HepG2 (cell line): ENCODE measurements at regions not wholly inside any gene's neighbourhood (a gene's known extent, or its start where the extent isn't known, plus 50 kb on each side); places are given as distances from the start of the nearest gene placed in this dataset.

Experiments used
- ATAC-seq: fragments of 200-7000 bp; cut with Tn5 transposase; 3 replicates; pipeline ENCODE4 v1.9.1; 2020; ENCODE audit warnings: mild to moderate bottlenecking, moderate library complexity
- BruUV-seq: library from RNA; stranded (reverse); fragments of 400-500 nt; replicated peaks from 2 replicates; lab custom pipeline; 2021; lab: Mats Ljungman, UMichigan
- CTCF ChIA-PET: fragments of 300-600 bp; formaldehyde crosslinking; extraction: SDS; loops from one replicate; lab custom pipeline; 2021; ENCODE audit warnings: low total read pairs, inconsistent platforms, low intra/inter-chr PET ratio; lab: Yijun Ruan, JAX
- POLR2A ChIA-PET: fragments of 350-600 bp; sonication (Branson Sonifier 250); formaldehyde crosslinking; loops from one replicate; lab custom pipeline; 2020; ENCODE audit warnings: antibody characterized with exemption, inconsistent platforms; lab: Yijun Ruan, JAX
- DNase-seq: peaks from one replicate; pipeline ENCODE4 v3.0.0-alpha.2; 2015; ENCODE audit warnings: low spot score
- FAIRE-seq: peaks from 3 replicates; lab custom pipeline; 2011; peaks lifted over from hg19 to GRCh38; lab: Jason Lieb, UNC
- H2AFZ ChIP-seq: one replicate; pipeline ENCODE4 v1.6.1; 2011; ENCODE audit warnings: low read length, inconsistent platforms
- H3K27ac ChIP-seq: fragments of 300-600 bp; 3 replicates; pipeline ENCODE4 v1.8.0; 2011; ENCODE audit warnings: mixed run types, mild to moderate bottlenecking, mixed read lengths, low read length, inconsistent platforms; ENCODE audit not compliant: insufficient read depth; ENCODE audit errors: extremely low read length
- H3K27me3 ChIP-seq, 2 experiments: fragments of 200-600 bp in 1 of 2; 2 replicates in 1 of 2; 3 replicates in 1 of 2; pipeline versions ENCODE4 v1.6.0 to v1.8.0; 2011; ENCODE audit warnings: low read length in 2 of 2, mild to moderate bottlenecking in 2 of 2, moderate library complexity in 2 of 2, inconsistent platforms in 1 of 2; ENCODE audit not compliant: insufficient read depth in 2 of 2, control insufficient read depth in 1 of 2
- H3K36me3 ChIP-seq, 2 experiments: fragments of 200-600 bp in 1 of 2; replicated peaks in 1 of 2; 2 replicates in 1 of 2; 3 replicates in 1 of 2; pipeline versions ENCODE4 v1.5.1 to v1.8.0; 2011; ENCODE audit warnings: low read length in 2 of 2, inconsistent platforms in 1 of 2; ENCODE audit not compliant: insufficient read depth in 2 of 2, control insufficient read depth in 1 of 2
- H3K4me1 ChIP-seq: 2 replicates; pipeline ENCODE4 v1.5.1; 2012; ENCODE audit warnings: low read length, inconsistent platforms; ENCODE audit not compliant: insufficient read depth
- H3K4me2 ChIP-seq: 2 replicates; pipeline ENCODE4 v1.6.0; 2011; ENCODE audit warnings: low read depth, low read length, inconsistent platforms
- H3K4me3 ChIP-seq, 3 experiments: fragments of 200-600 bp in 1 of 3; sonication (generic), shearing (Covaris generic) in 1 of 3; replicated peaks in 1 of 3; 2 replicates each; pipeline ENCODE4 v1.5.1; 2011 to 2016; ENCODE audit warnings: low read length in 3 of 3, inconsistent platforms in 2 of 3, low read depth in 2 of 3, mild to moderate bottlenecking in 2 of 3, control low read depth in 1 of 3, mixed read lengths in 1 of 3; ENCODE audit not compliant: insufficient read depth in 1 of 3
- H3K79me2 ChIP-seq: one replicate; pipeline ENCODE4 v1.6.1; 2011; ENCODE audit warnings: low read length, inconsistent platforms; ENCODE audit not compliant: insufficient read depth
- H3K9ac ChIP-seq: 2 replicates; pipeline ENCODE4 v1.6.0; 2011; ENCODE audit warnings: mild to moderate bottlenecking, low read depth, low read length, inconsistent platforms; ENCODE audit not compliant: insufficient read depth
- H3K9me3 ChIP-seq: 2 replicates; pipeline ENCODE4 v1.5.1; 2012; ENCODE audit warnings: mild to moderate bottlenecking, low read length
- H4K20me1 ChIP-seq: 2 replicates; pipeline ENCODE4 v1.6.0; 2011; ENCODE audit warnings: inconsistent platforms, mild to moderate bottlenecking, low read length, moderate library complexity; ENCODE audit not compliant: insufficient read depth
- CAMTA2 ChIP-seq: sonication (generic); formaldehyde crosslinking; IDR thresholded peaks from 2 replicates; pipeline ENCODE4 v1.4.0; 2020; ENCODE audit warnings: mild to moderate bottlenecking, missing genetic modification reagents, borderline replicate concordance
- CREB1 ChIP-seq, 2 experiments: fragments of 450-650 bp in 1 of 2; IDR thresholded peaks; 2 replicates each; pipeline ENCODE4 v1.6.1; 2016 to 2017; ENCODE audit warnings: control low read depth in 1 of 2, mild to moderate bottlenecking in 1 of 2, missing compliant biosample characterization in 1 of 2, missing genetic modification characterization in 1 of 2
- EEA1 ChIP-seq: sonication (generic); formaldehyde crosslinking; IDR thresholded peaks from 2 replicates; pipeline ENCODE4 v1.5.1; 2020; ENCODE audit warnings: mild to moderate bottlenecking, missing genetic modification reagents, borderline replicate concordance
- GABPA ChIP-seq, 2 experiments: IDR thresholded peaks; 2 replicates each; pipeline ENCODE4 v1.6.1; 2011 to 2016; ENCODE audit warnings: low read depth in 2 of 2, low read length in 1 of 2, missing biosample characterization in 1 of 2, missing genetic modification characterization in 1 of 2
- IRF1 ChIP-seq: sonication (generic); formaldehyde crosslinking; IDR thresholded peaks from 2 replicates; pipeline ENCODE4 v1.4.0; 2020; ENCODE audit warnings: low read depth, mild to moderate bottlenecking, missing genetic modification reagents
- MZF1 ChIP-seq: sonication (generic); formaldehyde crosslinking; IDR thresholded peaks from 2 replicates; pipeline ENCODE4 v1.8.1; 2023; ENCODE audit warnings: mild to moderate bottlenecking, missing genetic modification reagents, borderline replicate concordance
- PRPF4 ChIP-seq: fragments of 200-400 bp; formaldehyde crosslinking; IDR thresholded peaks from 2 replicates; pipeline ENCODE4 v1.6.1; 2016; ENCODE audit warnings: low read length, low read depth; ENCODE audit not compliant: poor library complexity, severe bottlenecking
- RBM39 ChIP-seq: fragments of 200-400 bp; formaldehyde crosslinking; IDR thresholded peaks from one replicate; pipeline ENCODE4 v1.6.1; 2018; ENCODE audit warnings: antibody characterized with exemption, mild to moderate bottlenecking, low read depth, low read length; ENCODE audit not compliant: poor library complexity, severe bottlenecking
- RFX1 ChIP-seq: fragments of 450-650 bp; IDR thresholded peaks from 2 replicates; pipeline ENCODE4 v1.6.1; 2017
- SIN3B ChIP-seq: fragments of 150-350 bp; IDR thresholded peaks from 2 replicates; pipeline ENCODE4 v1.6.1; 2014; ENCODE audit warnings: low read length
- ZFX ChIP-seq: sonication (generic); formaldehyde crosslinking; IDR thresholded peaks from 2 replicates; pipeline ENCODE4 v1.4.0; 2020; ENCODE audit warnings: mild to moderate bottlenecking, low read depth, missing genetic modification reagents, moderate library complexity
- ZNF235 ChIP-seq: sonication (generic); formaldehyde crosslinking; IDR thresholded peaks from 2 replicates; pipeline ENCODE4 v1.8.1; 2023; ENCODE audit warnings: mild to moderate bottlenecking, missing genetic modification reagents, borderline replicate concordance
- ZNF282 ChIP-seq: fragments of 450-650 bp; IDR thresholded peaks from 2 replicates; pipeline ENCODE4 v1.6.1; 2018; ENCODE audit not compliant: partially characterized antibody
- ZNF446 ChIP-seq: sonication (generic); formaldehyde crosslinking; IDR thresholded peaks from 2 replicates; pipeline ENCODE4 v1.5.0; 2020; ENCODE audit warnings: mild to moderate bottlenecking, missing genetic modification reagents
- ZNF747 ChIP-seq: sonication (generic); formaldehyde crosslinking; IDR thresholded peaks from 2 replicates; pipeline ENCODE4 v1.8.1; 2023; ENCODE audit warnings: missing genetic modification reagents, mild to moderate bottlenecking, borderline replicate concordance
- WGBS: methylation state at CpG from one replicate; pipeline ENCODE4 v1.1.6; 2017; ENCODE audit warnings: low lambda C conversion rate; 5-methylcytosine and 5-hydroxymethylcytosine counted together
- in situ Hi-C: cut with HindIII; loops from 2 replicates; pipeline ENCODE4 v1.10.0; 2017; ENCODE audit warnings: low pct_unique_long_range_greater_than_20kb; ENCODE audit not compliant: extremely low pct_ligation_motif_present
- intact Hi-C: fragments of 100-400 bp; cut with micrococcal nuclease; formaldehyde crosslinking; loops from one replicate; pipeline ENCODE4 v1.10.0; 2022; ENCODE audit not compliant: unreplicated experiment

GRCh38 chr2:136411946-136412345 lies 294.0 kb upstream of the CXCR4 start:
- CTCF ChIA-PET = no interaction called here

GRCh38 chr2:136410673-136411072 lies 292.7 kb upstream of the CXCR4 start:
- no peak overlapping the region for H2AFZ ChIP-seq
- ChIA-PET POLR2A (no interaction called here), CTCF (no interaction called here)
- no peaks in the 10 kb centered on the region for H3K79me2 ChIP-seq
- intact Hi-C loops (no loop called here), in situ Hi-C loops (no loop called here)
- DNase-seq = no peak
- H3K36me3 ChIP-seq = no peaks in the 10 kb centered on the region
- no peak for FAIRE-seq
- H3K4me1 ChIP-seq = no peaks in the 10 kb centered on the region
- no peak overlapping the region for H3K27ac ChIP-seq
- ATAC-seq = no peak
- H3K9ac ChIP-seq = no peak overlapping the region
- peaks cover 0 to 34% of the 10 kb centered on the region in 2 experiments; a peak in 3 of 5 replicates for H3K27me3 ChIP-seq
- TF ChIP-seq CREB1 (IDR thresholded peaks at IDR 0.05) (peak; percentile 81), CREB1 (CRISPR knock-in tag; IDR thresholded peaks at IDR 0.05) (no peak), PRPF4 (no peak)
- BruUV-seq = no TSS peak
- H4K20me1 ChIP-seq = no peaks in the 10 kb centered on the region
- H3K9me3 ChIP-seq = no peaks in the 10 kb centered on the region
- WGBS = under 1% methylated on average over 6 of the region's 6 CpGs
- H3K4me3 ChIP-seq = no peak overlapping the region
- no peak overlapping the region for H3K4me2 ChIP-seq

More at GRCh38 chr2:136411946-136412345, 294.0 kb upstream of the CXCR4 start:
- Histone ChIP-seq H3K4me3 (no peak overlapping the region), H3K4me1 (no peaks in the 10 kb centered on the region), H3K27me3 (peaks cover 0 to 34% of the 10 kb centered on the region in 2 experiments; a peak in 3 of 5 replicates), H3K9ac (no peak overlapping the region), H2AFZ (no peak overlapping the region), H3K27ac (no peak overlapping the region), H4K20me1 (no peaks in the 10 kb centered on the region), H3K79me2 (no peaks in the 10 kb centered on the region), H3K4me2 (no peak overlapping the region), H3K36me3 (no peaks in the 10 kb centered on the region), H3K9me3 (no peaks in the 10 kb centered on the region)
- no TSS peak for BruUV-seq
- in situ Hi-C loops (no loop called here), intact Hi-C loops (no loop called here)
- 0% methylated on average over 1 of the region's 1 CpG for WGBS
- no peak for DNase-seq
- no peak for FAIRE-seq
- no peak for ATAC-seq
- no peak for TF ChIP-seq SIN3B
- TF ChIP-seq ZNF747 (CRISPR knock-in tag) = no peak
- TF ChIP-seq RFX1 = no peak
- TF ChIP-seq MZF1 (CRISPR knock-in tag) = no peak
- TF ChIP-seq CAMTA2 = no peak
- TF ChIP-seq EEA1 (CRISPR knock-in tag) = no peak
- TF ChIP-seq ZNF235 (CRISPR knock-in tag) = no peak
- TF ChIP-seq RBM39 = no peak
- no peak for TF ChIP-seq GABPA (IDR thresholded peaks at IDR 0.05; ENCODE audit: low read depth, low read length)
- no peak for TF ChIP-seq GABPA (CRISPR knock-in tag; IDR thresholded peaks at IDR 0.05; ENCODE audit: low read depth)
- no peak for TF ChIP-seq IRF1 (CRISPR knock-in tag)
- TF ChIP-seq ZNF282 = no peak
- TF ChIP-seq ZFX = no peak
- no peak for TF ChIP-seq ZNF446
- POLR2A ChIA-PET = no interaction called here
